HG03521 (cell line): ENCODE measurements at regions not wholly inside any gene's neighbourhood (a gene's known extent, or its start where the extent isn't known, plus 50 kb on each side); places are given as distances from the start of the nearest gene placed in this dataset.
"Not testable (repeated sequence)": the region's sequence is repeated elsewhere in the genome, so short reads cannot be mapped to it uniquely, and the experiment has no call there.

Experiments used
- ATAC-seq: cut with Tn5 transposase; IDR thresholded peaks from one replicate; pipeline ENCODE4 v1.9.1; 2021; ENCODE audit warnings: mild to moderate bottlenecking, moderate library complexity; ENCODE audit not compliant: unreplicated experiment

DNA sequence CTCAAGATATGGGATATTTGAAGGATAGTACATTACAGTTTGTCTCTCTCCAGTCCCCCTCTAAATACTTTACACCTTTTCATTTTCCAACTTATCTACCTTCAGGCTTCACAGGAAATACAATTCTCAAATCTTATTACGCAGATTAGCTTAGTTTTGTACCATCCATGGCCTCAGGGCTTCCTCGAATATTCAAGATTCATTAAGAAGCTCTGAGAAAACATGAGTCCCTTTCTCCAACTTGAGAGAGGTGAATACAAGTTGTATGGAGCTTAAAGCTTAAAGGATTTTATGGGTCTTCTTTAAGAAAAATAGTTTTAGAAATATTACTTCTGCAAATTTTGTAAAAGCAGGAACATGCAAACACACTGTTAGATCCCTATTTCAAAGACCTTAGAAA is 1212.5 kb downstream of the GALC start:
- ATAC-seq, result no peak

DNA sequence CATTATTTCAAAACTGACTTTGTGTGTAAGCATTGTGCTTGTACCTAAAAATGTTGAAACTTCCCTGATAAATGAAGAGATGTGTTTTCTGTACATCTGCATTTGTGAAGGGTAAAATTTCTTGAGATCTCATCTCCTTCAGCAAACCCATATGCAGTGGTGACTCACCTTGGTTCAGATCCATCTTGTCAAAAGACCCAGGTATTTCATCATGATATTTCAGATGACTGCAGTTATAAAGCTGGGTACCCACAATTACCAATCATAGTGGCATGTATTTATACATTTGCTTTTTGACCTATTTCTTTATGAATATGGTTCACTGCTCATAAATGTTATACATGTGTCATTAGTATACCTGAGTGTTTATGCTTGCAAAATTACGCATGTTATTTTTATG is 1213.6 kb downstream of the GALC start:
- no peak for ATAC-seq

DNA sequence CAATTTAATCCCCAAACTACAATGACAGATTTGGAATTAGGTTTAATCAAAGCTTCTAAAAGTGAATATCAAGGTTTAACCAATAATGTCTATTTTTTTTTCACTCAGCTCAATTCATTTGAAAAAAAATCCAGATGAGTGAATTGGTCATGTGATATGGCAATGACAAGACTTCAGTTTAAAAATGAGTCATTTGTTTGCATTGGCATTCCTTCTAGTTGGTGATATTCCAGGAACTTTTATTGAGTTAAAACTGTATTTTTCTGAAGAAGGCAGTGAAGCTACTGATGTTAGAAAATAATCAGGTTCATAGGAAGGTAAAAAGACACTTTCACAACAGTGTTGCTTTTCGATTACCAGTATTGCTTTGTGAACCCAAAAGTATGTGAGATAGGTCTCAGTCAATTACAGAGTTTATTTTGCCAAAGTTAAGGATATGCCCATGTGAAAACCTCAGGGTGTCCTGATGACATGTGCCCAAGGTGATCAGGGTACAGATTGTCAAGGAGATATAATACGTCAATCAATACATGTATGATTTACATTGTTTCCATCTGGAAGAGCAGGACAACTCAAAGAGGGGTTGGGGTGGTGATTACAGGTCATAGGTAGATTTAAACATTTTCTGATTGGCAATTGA is 1214.9 kb downstream of the GALC start:
- no peak for ATAC-seq

DNA sequence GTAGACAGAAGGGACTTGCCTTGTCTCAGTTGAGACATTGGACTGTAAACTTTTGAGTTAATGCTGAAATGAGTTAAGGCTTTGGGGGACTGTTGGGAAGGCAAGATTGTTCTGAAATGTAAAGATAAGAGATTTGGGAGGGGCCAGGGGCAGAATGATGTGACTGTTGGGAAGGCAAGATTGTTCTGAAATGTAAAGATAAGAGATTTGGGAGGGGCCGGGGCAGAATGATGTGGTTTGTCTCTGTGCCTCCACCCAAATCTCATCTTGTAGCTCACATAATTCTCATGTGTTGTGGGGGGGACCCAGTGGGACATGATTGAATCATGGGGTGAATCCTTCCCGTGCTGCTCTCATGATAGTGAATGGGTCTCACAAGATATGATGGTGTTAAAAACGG is 1217.1 kb downstream of the GALC start:
- not testable (repeated sequence) for ATAC-seq

DNA sequence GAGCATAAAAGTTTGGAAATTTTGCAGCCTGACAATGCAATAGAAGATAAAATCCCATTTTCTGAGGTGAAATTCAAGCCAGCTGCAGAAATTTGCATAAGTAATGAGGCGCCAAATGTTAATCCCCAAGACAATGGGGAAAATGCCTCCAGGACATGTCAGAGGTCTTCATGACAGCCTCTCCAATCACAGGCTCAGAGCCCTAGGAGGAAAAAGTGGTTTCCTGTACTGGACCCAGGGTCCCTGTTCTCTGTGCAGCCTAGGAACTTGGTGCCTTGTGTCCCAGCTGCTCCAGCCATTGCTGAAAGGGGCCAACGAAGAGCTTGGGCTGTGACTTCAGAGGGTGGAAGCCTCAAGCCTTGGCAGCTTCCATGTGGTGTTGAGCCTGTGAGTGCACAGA is 1218.1 kb downstream of the GALC start:
- no peak for ATAC-seq

DNA sequence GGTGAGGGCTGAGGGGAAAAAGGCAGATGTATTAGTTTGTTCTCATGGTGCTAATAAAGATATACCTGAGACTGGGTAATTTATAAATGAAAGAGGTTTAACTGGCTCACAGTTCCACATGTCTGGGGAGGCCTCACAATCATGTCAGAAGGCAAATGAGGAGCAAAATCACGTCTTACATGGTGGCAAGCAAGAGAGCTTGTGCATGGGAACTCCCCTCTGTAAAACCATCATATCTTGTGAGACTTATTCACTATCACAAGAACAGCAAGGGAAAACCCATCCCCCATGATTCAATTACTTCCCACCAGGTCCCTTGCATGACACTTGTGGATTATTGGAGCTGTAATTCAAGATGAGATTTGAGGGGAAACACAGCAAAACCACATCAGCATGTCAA is 1220.9 kb downstream of the GALC start:
- ATAC-seq, result no peak

DNA sequence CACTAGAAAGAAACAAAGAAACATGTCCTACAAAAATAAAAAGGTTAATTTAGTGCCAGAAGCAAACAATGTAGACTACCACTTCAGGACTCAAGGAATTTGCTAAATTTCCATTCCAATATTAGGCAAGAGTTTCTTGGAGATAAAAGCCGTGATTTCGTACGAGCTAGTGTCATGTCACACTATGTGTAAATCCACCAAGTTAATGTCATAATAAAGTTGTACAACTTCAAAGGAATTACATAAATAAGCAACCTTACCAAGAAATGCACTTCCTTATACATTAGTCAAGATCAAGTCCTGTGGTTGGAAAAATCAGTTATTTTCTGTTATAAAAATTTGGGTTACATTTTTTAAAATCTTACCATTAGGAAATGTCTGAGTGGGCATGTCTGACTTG is 1222.8 kb downstream of the GALC start:
- ATAC-seq, result no peak

DNA sequence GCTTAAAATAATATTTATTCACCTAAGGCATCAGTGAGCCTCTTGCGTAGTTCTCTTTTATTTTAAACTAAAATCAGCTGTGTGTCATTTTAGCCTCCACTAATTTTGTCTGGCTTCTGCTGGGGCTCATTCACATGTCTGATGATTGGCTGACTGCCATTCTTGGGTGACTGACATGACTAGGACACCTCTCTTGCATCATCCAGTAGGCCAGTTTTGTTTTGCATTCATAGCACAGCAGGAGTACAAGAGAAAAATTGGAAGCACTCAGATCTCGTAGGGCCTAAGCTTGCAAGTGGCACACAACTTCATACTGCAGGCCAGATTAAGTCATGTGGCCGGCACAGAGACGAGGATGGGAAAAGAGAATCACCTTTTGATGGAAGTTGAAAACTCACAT is 1226.5 kb downstream of the GALC start:
- no peak for ATAC-seq

DNA sequence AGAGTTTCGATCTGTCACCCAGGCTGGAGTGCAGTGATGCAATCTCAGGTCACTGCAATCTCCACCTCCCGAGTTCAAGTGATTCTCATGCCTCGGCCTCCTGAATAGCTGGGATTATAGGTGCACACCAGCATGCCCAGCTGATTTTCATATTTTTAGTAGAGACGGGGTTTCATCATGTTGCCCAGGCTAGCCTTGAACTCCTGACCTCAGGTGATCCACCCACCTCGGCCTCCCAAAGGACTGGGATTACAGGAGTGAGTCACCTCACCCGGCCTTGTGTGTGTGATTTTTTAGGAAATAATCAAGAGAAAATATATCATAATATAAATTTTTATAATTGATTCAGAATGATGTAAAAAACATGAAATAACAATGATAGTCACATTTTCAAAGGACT is 1231.4 kb downstream of the GALC start:
- no peak for ATAC-seq

DNA sequence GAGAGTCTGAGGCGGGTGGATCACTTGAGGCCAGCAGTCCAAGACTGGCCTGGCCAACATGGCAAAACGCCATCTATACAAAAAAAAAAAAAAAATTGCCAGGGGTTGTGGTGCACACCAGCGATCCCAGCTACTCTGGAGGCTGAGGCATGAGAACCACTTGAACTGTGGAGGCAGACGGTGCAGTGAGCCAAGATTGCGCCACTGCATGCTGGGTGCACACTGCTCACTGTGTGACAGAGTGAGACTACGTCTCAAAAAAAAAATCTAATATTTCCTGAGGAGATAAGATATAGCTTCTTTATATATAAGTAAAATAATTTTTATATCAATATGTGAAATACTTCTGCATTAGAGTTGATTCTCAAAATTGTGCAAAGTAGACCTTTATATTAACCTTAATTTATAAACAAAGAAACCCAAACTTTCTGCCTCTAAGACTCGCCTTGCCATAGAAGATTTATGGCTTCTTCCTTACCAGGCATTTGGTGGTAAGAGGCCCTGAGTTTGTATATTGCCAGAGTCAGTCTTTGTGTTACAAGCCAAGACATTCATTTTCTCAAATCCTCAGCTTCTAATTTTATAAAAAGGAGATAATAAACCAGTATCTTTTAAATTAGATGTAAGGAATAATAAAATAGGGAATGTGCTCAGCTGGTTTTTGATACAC is 1226.7 kb downstream of the FLRT2 start:
- no peak for ATAC-seq

DNA sequence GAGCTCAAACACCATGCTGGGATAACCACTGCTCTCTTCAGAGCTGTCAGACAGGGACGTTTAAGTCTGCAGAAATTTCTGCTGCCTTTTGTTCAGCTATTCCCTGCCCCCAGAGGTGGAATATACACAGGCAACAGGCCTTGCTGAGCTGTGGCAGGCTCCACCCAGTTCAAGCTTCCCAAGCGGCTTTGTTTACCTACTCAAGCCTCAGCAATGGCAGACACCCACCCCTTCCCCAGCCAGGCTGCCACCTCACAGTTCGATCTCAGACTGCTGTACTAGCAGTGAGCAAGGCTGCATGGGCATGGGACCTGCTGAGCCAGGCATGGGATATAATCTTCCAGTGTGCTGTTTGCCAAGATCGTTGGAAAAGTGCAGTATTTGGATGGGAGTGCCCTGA is 1220.5 kb downstream of the FLRT2 start:
- not testable (repeated sequence) for ATAC-seq

DNA sequence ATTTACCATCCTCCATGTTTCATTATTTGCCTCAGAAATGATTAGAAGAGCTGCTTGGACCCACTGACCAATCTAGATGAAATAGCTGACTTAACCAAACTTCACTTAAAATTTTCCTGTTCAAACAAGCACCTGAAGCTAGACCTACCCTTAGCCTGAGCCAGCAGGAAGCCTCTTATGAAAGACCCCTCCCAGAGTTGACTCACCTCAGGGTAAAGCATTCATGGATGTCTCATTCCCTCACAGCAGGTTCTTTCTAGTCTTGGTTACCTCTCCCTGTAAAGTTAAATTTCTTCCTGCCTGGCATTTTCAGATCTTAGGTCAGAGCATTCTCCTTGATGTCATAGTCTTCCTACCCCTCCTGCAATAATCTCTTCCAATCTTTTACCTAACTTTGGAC is 1209.8 kb downstream of the FLRT2 start:
- ATAC-seq, result no peak

DNA sequence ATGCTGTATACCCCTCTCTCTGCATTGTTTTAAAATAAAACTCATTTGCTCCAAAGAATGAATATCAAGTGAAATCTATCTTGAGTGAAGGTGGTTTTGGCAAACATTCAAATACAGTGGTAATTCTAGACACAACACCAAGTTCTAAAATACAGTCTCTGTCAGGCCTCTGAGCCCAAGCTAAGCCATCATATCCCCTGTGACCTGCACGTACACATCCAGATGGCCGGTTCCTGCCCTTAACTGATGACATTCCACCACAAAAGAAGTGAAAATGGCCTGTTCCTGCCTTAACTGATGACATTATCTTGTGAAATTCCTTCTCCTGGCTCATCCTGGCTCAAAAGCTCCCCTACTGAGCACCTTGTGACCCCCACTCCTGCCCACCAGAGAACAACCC is 1201.5 kb downstream of the FLRT2 start:
- not testable (repeated sequence) for ATAC-seq

DNA sequence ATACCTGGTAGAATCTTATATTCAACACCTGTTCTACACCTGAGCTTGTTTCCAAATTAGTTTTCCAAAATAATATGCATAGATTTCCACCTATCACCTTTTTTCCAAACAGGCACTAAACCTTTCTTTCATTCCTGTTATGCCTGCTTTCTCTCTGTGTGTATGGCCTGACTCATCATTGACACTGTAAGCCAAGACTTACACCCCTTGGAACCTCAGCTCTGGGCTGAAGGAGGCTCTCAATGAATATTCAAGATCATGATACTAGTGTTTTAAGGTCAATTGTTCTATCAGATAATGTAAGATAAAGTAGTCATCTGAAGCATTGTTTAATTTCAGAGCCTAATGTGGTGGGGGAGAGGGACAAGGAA is 1193.3 kb downstream of the FLRT2 start:
- no peak for ATAC-seq

DNA sequence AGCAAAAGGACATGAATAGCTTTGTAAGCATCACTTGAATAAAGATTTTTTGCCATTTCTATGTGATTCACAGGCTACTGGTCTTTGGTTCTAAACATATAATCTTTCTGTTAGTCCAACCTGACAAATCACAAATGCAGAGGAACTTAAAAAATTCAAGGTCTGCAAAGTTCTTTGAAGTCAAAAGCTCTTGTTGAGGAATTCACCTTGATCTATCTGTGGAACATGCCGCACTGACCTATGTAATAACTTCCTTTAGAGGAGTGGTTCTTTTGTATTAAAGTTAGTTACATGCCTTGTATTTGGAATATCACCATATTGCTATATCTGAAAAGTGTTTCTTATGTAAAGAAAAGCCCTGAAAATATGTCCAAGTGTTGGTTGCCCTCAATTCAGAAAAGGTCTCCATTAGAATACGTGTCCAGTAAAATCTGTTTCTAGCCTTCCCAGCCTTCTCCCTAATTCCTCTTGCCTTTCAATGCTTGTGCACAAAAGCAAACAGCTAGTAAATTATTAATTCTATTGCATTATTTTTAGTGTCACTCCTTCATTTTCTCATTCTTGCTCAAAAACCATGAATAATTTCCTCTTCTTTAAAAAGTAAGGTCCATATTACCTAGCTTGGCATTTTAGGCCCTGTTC is 1192.8 kb downstream of the FLRT2 start:
- ATAC-seq, result no peak

DNA sequence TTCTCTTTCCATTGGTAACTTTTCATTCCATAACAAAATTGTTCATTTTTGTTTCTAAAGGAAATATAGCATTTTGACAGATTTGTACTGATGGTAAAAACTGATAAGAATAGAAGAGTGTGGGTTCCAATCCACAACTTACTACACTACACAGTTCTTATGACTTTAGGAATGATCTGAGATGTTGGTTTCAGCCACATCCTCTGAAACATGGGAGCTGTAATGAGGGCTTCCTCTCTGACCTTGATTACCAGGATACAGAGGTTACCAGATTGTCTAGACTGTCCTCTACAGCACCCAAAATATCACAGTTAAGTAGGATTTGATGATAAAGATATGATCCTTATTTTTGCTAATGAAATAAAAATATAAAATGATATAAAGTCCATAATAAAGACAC is 1184.6 kb downstream of the FLRT2 start:
- ATAC-seq, result no peak

DNA sequence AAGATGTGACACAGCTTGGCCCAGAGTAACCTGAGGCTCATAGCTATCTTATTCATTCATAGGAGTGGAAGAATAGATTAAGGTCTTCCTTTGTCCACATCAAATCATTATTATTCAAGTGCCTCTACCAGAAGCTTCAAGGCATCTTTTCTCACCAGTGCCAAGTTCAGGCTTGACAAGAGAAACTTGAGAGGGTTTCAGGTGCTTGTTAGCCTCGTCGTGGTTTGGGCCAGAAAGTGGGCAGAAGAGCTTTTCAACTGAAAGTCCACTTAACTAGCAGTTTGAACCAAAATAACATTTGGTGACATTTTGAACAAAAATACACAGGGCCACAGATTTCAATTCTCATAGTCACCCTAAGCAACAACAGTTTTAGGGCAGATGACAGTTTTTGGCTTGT is 1184.2 kb downstream of the FLRT2 start:
- no peak for ATAC-seq

DNA sequence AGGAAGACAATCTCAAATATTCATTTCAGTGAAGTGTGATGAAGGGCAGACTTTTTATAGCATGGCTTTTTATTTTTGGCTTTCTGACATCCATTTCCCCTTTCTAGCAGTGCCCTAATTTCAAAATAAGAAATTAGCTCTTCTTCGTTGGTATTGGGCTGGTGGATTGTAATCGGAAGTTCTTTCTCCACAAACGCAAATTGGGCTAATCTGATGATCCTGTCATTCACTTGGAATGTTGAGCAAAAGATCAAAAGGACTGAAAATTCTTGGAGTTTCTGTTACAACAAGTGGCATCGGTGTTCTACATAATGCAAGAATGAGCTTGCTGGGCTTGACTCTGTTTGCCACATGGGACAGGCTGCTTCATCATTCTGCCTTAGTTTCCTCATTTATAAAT is 1182.8 kb downstream of the FLRT2 start:
- ATAC-seq, result no peak

DNA sequence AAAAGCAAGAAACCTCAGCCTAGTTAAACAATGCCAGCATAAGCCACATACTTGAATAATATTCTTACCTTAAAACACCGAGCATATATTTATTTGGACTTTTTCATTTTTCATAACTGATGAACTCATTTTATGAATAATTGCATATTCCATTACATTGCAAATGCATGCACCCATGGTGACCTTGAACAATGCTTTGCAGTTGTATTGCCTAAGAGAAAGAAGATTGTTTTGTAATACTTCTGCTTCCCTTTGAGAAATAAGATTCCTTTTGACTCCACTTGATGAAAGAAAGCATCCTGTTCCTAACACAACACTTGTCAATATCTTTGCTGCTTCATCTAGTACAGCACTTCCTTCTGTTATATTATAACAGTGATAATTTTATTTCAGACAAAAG is 1182.2 kb downstream of the FLRT2 start:
- ATAC-seq, result no peak

DNA sequence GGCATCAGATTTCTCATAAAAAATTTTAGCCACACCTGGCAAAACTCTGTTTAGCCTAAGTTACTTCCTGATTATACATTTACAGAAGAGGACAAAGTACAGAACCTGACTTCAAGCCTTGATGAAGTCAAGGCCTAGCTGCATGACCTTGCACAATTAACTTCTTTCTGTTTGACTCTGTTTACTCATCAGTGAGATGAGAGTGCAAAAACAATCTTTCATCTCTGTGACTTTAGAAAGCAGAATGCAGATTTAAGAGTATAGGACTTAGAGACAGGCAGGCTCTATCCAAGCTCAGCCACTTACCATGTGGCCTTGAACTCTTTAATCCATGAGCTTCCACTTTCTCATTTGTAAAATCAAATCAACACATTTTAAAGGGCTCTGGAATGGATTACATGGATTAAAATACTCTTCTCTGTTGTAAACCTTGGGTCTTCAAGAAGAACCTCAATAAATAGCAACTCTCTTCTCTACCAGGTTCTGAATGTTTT is 1178.9 kb downstream of the FLRT2 start:
- ATAC-seq, result no peak

DNA sequence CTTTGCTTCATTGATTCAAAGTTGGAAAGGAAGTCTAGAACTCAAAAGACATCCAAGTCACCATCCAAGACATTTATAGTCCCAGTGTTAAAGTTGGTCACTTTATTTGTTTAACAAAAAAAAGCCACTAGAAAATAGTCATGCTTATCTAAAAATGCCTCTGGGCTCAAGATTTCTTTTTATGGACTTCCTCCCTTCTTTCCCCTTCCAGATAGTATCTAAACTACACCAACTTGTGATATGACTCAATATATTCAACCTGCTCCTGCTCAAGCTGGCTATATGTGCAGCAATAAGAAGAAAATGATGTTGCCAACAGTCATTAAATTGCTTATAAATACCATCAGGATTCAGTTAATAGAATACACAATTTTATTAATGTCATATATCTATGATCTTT is 1177.1 kb downstream of the FLRT2 start:
- no peak for ATAC-seq

DNA sequence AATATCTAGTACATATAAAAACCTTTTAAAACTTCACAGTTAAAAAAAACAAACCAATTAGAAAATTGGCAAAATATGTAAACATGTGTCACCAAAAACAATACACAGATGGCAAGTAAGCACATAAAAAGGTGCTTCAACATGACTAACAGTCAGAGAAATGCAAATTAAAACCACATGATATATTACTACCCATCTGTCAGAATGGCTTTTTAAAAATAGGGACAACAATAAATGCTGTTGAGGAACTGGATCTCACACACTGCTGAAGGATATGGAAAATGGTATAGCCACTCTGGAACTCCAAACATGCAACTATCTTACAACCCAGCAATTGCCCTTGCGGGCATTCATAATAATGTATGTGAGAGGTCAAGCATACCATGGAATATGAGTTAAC is 1153.6 kb downstream of the FLRT2 start:
- ATAC-seq, result no peak
